ENCODE measurements at regions not wholly inside any gene's neighbourhood (a gene's known extent, or its start where the extent isn't known, plus 50 kb on each side); places are given as distances from the start of the nearest gene placed in this dataset.
"Not testable (repeated sequence)": the region's sequence is repeated elsewhere in the genome, so short reads cannot be mapped to it uniquely, and the experiment has no call there.

DNA sequence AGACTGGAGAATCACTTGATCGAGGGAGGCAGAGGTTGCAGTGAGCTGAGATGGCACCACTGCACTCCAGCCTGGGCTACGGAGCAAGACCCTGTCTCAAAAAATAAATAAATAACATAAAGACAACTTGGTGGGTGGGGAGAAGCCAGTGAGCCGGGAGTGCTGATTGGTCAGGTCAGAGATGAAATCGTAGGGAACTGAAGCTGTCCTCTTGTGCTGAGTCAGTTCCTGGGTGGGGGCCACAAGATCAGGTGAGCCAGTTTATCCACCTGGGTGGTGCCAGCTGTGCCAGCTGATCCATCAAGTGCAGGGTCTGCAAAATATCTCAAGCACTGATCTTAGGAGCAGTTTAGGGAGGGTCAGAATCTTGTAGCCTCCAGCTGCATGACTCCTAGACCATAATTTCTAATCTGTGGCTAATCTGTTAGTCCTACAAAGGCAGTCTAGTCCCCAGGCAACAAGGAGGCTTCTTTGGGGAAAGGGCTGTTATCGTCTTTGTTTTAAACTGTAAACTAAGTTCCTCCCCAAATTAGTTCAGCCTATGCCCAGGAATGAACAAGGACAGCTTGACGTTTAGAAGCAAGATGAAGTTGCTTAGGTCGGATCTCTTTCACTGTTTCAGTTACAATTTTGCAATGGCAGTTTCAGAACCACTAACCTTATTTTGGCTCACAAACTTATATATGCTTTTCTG, 221.5 kb upstream of the MYLIP start:
- DNase-seq (ENCODE audit: extremely low read depth in 1 of 2, low read depth in 1 of 2) = not testable (repeated sequence)

DNA sequence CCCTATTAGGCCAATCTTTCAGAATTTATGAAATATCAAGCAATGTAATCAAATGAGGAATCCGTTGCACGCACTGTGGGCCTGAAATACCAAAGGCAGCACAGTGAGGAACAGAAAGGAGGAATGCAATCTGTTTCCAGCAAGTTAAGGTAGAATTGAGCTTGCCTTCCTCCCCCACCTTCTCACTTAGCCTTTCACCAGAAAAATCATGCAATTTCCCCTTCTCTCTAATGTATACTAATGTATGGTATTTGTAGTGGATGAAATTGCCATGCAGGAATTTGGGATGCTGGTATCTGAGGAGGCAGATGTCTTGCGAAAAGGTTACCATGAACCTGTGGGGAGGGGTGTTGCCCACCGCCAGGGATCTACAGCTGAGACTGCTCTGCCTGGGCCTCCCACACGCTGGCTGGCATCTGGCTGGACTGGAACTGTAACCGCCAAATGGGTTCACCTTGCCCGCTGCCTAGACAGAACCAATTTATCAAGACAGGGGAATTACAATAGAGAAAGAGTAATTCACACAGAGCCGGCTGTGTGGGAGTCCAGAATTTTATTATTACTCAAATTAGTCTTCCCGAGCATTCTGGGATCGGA, 222.4 kb upstream of the MYLIP start:
- no peak for DNase-seq (ENCODE audit: extremely low read depth in 1 of 2, low read depth in 1 of 2)

DNA sequence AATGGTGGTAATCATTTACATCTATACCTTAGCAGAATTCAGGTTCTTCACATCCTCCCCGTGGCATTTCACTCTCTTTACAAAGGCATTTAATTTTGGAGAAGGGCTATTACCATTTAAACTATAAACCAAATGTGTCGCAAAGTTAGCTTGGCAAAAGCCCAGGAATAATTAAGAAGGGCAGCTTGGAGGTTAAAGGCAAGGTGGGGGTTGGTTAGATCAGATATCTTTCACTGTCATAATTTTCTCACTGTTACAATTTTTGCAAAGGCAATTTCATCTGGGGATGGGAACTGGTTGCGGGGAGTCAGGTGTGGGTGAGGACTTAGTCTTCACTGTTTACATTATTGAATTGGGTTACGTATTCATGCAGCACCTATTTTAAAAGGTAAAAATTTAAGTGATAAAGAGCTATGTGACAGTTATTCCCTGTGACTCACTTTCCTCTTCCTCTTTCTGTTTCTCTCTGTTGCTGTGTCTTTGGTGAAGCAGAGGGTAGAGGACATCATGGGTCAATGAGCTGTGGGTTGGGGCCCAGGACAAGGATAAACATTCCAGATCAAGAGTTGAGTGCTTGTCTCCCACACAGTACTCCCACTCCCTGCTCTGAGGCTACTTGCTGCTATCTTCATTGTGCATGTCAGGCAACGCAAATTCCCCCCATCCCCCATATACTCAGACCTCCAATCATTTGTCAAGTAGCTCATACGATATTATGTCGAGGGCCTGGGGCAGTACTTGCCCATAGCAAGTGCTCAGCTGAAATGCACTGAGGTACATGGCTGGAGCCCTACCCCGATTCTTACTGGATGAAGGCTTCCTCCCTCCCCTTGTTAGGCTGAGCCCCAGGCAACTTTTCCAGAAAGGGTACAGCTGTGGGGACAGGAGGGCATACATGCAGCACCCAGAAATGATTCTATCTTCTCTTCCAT, 223.1 kb upstream of the MYLIP start:
- no peak for DNase-seq (ENCODE audit: extremely low read depth in 1 of 2, low read depth in 1 of 2)

DNA sequence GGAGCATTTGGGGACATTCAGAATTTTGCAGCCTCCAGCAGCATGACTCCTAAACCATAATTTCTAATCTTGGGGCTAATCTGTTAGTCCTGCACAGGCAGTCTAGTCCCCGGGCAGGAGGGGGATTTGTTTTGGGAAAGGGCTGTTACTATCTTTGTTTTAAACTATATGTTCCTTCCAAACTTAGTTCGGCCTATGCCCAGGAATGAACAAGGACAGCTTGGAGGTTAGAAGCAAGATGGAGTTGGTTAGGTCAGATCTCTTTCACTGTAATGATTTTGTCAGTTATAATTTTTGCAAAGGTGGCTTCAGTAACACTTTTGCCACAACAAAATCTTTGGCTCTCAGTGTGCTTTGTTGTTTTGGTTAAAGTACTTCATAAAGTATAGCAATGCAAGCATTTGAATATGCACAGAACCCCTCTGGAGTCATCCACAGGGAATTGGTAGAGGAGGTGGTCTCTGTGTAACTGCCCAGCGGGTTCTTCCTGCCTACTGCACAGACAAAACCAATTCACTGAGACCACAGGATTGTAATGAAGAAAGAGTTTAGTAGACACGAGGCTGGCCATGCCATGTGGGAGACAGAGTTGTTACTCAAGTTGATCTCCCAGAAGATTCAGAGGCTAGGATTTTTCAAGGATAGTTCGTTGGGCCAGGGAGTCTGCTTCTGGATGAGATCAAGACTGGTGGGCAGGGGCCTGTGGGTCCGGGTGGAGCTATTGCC, 224.1 kb upstream of the MYLIP start:
- no peak for DNase-seq (ENCODE audit: extremely low read depth in 1 of 2, low read depth in 1 of 2)

DNA sequence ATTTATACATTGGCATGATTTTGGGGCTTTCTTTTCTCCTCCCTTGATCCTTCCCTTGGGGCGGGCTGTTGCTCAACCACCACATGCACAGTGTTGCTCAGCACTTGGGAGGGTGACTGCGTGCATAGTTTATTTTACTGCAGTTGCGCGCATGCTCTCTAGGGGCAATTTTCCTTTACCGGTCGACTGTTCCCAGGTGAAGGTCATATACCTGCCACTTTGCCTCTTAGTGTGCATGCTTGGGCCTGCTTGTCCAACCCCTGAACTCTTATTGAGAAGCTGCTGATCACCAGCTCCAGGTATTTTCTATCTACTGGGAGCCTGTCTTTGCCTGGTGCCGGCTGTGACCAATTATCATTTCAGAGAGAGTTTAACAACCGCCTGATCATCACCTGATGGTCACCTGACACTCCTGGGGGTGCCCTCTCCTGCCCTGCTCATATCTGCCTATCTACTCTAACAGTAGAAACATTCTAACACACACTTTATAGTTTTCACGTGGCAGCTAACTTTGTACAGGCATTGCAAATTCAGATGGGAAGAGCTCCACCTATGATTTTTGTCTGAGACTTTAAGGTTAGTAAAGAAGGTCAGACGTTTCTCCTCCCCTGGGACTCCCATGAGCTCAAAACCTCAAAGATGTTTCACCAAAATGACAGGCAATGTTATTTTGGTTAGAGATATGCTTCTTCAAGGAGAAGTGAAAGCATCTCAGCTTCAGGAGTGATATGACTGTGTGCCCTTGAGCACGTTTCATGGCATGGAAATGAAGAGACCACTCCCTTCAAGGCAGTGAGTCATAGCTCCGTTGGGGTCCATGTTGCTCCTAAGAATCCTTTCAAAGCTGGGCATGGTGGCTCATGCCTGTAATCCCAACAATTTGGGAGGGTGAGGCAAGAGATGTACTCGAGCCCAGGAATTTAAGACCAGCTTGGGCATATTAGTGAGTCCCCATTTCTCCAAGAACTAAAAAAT, 227.5 kb upstream of the MYLIP start:
- DNase-seq (ENCODE audit: extremely low read depth in 1 of 2, low read depth in 1 of 2) = peak in 1 of 2 donors; percentile 27

DNA sequence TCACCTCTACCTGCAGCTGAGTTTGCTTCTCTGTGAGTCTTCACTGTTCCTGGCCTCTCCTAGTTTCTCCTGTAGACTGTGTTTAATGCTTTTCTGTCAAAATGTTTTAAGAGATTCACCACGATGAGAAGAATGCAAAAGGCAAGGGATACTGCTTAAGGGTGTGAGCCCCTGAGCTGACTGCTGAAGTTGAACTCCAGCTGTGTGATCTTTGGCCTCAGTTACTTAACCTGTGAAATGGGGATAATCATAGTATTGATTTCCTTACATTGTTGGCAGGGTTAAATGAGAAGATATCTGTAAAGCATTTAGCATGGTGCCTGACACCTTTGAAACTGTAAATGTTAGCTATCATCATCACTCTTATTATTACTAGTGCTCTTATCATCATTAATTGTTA, 230.2 kb upstream of the MYLIP start:
- DNase-seq (ENCODE audit: extremely low read depth in 1 of 2, low read depth in 1 of 2) = no peak

DNA sequence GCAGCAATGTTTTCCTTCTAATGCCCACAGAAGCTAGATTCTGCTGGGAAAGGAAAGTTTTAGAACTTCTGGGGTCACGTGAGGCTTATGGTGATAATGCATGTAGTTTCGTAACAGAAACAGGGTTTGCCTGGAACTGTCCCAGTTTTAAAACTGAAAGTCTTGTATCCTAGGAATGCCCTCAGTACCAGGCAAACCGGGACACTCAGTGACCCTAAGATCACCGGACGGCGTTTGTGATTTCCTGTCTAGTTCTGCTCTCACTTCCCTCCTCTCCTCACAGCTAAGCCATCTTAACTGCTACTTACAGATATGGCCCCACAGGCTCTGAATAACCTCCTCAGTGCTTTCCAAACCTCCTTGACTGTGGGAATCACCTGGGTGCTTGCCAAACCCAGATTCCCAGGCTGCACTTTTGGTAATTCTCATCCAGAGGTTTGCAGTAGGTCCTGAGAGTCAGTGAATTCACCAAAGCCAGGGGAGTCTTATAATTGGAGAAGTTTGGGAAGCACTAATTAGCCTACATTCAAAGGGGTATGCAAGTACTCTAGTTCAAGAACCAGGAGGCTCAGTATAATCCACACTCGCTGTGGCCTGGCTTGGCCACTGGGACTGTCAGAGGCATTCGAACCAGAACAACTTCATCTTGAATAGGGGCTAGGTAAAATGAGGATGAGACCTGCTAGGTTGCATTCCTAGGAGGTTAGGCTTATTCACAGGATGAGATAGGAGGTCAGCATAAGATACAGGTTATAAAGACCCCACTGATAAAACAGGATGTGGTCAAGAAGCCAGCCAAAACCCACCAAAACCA, 231.6 kb upstream of the MYLIP start:
- DNase-seq (ENCODE audit: extremely low read depth in 1 of 2, low read depth in 1 of 2) = no peak

DNA sequence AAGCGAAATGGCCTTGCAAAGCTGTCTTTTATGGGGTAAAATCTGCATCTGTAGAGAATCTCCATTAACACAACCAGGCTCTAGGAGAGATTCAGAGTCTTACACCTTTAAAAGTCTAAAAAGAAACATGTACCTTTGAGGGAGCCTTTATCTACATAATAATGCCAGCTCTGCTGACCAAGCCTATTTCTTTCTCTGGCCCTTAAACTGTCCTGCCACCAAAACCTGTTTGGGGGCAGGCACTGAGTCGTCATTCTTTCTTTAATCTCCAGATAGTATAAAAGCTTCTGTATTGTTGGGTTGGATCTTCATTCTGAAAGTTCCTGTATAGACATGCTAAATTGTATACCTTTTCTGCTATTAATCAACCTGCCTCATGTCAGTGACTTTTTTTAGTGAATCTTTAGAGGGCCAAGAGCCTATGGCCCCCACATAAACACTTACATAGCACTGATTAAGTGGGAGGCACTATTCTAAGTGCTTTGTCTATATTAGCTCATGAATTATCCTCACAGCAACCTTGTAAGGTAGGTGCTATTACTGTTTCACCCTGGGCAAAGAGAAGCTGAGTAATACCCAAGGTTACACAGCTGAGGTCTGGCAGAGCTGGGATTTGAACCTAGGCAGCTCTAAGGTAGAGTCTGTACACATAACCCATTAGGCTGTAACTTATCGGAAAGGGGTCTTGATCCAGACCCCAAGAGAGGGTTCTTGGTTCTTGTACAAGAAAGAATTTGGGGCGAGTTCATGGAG, 232.3 kb upstream of the DTNBP1 start:
- no peak for DNase-seq (ENCODE audit: extremely low read depth in 1 of 2, low read depth in 1 of 2)

DNA sequence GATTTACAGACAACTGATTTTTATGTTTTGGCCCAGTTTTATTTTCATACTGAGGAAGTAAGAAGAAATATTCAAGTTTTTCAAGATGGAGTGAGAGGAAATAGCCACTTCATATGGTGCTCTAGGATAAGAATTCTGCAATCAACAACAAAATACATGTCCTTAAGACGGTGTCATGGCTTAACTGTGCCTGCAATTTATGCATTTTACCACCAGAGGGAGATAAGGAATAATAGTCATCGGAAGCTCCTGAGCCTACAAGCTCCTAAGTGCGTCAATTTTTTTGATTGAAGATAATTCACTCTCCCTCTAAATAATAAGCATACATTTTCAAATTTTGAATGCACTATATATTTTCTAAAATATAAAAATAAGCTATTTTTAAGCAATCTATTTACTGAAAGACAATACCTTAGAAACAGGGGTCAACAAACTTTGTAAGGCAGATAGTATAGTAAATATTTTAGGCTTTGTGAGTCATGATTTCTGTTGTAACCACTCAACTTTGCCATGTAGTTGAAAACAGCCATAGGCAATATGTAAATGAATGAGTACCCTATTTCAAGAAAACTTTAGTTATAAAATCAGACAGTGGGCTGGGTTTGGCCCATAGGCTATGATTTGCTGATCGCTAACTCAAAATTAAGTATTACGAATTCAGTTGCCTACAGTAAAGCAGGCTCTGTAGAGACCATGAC, 230.9 kb upstream of the DTNBP1 start:
- no peak for DNase-seq (ENCODE audit: extremely low read depth in 1 of 2, low read depth in 1 of 2)

DNA sequence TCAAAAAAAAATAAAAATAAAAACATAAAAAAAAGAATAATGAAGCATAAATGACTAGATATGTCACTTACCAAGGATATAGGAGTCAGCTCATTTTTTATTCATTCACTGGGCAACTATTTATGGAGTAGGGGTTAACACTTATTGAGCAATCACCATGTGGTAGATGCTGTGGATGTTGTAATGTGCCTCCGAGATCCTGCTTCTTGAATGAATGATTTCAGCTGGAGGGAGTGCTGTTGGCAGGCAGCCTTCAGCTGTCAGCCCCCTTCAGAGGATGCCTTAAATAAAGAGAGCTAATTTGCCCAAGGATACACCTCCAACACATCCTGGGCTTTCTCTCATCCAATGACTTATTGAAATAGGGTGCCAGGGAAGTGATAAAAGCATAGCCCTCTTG, 229.5 kb upstream of the DTNBP1 start:
- DNase-seq (ENCODE audit: extremely low read depth in 1 of 2, low read depth in 1 of 2) = no peak

DNA sequence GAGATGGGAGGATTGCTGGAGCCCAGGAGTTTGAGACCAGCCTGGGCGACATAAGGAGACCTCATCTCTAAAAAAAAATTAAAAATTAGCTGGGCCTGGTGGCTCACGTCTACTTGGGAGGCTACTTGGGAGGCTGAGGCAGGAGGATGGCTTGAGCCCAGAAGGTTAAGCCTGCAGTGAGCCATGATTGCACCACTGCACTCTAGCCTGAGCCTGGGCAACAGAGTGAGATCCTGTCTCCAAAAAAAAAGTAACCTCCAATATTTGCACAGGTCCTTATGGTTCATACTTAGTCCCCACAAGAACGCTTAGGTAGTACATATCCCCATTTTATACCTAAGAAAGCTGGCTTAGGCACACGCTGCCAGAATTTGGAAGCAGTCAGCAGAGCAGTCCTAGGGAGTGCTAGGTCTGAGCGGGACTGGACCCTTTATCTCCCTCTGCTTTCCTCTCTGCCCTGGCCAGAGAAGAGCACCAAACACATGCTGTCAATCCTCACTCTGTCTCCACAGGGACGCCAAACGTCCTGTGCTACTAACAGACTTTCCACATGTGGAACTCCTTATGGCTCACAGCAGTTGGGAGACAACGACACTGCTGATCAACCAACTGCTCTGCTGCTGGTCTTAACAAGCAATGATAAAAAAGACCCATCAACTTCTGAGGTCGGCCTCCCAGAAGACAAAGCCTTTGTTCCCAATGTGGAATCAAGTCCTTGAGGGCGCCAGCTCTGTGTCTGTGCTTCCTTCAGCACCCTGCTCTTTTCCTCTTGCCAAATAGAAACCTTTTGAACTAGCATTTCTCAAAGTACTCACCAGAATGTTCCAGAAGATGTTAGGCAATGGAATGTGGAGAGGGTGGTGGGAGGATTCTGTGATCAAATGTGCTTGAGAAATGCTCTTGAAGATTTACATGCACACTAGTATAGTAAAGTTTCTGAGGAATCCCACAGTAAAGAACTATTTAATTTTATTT, 226.3 kb upstream of the DTNBP1 start:
- DNase-seq (ENCODE audit: extremely low read depth in 1 of 2, low read depth in 1 of 2) = no peak

DNA sequence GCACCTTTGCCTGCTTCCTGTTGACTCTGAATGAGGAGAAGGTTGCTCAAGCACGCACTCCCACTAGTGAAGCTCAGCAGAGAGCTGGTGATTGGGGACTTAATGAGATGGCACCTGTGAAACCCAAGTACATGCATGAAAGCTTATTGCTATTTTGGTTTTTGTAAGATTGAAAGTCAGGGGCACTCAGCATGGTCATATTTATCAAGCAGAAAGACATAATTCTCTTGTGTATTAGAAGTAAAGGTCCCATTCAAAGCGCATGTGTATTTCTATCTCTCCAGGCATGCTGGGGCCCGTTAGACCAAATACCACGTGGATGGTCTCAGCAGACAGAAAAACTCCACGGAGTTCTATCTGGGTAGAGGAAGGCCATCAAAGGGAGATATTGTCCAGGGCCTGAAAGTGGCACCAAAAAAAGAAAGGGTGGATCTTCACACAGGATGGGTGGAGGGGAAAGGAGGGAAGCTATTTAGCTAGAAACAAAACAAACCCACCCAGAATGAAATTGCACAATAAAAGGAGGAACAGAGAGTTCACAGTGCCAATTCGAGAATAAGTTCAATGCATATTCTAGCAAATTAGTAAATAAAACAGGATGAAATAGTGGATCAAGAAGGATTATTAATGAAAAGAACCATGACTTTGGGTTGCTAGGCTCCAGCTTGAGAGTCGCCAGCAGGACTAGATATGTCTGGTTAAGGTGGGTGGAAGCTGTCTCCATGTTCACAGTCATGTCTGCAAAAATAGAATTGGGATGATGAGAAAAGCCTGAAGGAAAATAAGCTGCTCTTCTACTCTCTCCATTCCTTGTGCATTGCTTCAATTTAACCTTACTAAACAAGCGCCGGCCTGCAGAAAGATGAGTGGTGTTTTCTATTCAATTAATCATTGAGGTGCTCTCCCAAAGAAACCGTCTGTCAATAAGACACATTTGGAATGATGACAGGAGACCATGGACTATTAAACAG, 224.9 kb upstream of the DTNBP1 start:
- no peak for DNase-seq (ENCODE audit: extremely low read depth in 1 of 2, low read depth in 1 of 2)

DNA sequence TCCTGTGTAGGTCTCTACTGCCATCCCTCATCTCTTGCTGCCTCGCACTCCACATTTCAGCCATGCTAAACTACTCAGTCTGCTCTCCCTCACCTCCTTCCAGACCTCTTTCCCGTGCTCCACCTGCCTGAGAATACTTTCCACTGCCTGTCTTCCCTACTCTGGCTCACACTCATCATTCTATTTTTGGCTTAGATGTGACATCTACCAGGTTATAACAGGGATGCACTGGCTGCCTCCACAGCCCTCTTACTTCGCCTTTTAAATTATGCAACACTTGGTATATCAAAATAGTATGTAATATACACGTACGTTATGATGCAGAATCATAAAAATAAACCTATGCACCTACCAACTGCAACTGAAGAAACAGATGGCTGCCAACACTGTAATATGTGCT, 222.8 kb upstream of the DTNBP1 start:
- no peak for DNase-seq (ENCODE audit: extremely low read depth in 1 of 2, low read depth in 1 of 2)

DNA sequence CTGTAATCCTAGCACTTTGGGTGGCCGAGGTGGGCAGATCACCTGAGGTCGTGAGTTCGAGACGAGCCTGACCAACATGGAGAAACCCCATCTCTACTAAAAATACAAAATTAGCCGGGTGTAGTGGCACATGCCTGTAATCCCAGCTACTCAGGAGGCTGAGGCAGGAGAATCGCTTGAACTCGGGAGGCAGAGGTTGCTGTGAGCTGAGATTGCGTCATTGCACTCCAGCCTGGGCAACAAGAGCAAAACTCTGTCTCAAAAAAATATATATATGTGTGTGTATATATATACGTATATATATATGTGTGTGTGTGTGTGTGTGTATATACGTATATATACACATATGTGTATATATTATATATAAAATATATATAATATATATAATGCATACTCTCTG, 220.8 kb upstream of the DTNBP1 start:
- not testable (repeated sequence) for DNase-seq (ENCODE audit: extremely low read depth in 1 of 2, low read depth in 1 of 2)

DNA sequence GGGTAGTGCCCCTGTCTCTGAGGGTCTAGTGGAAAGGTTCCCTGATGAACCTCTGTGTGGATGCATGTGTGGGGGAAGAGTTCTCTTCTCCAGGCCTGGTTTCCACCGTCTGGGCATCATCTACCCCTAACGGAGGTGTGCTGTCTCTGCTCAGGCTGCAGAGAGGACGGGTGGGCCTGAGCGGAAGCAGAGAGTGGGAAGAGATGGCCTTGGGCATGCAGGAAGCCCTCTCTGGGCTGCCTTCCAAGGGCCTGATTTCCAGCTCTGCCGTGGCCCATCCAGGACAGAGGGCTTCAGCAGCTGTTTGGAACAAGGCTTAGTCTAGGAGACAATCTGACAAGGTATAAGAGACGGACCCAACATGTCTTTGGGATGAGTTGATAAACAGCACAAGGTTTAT, 220.1 kb upstream of the DTNBP1 start:
- no peak for DNase-seq (ENCODE audit: extremely low read depth in 1 of 2, low read depth in 1 of 2)

DNA sequence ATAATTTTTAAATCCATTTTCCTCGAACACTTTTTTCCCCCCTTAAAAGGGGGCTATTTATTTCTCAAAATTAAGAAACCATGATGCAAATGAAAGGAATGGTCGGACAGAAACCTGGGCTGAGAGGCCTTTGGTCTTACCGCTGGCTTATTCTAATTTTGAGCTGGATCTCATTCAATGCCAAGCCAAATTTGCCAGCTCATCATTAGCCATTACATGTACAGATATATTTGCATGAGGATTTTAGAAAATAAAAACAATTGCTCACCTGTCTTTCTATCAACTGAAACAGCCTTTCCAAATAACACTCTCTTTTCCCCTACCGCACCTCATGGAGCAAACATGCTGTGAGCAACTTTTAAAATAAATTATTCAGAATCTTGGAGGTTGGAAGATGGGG, 219.5 kb upstream of the DTNBP1 start:
- no peak for DNase-seq (ENCODE audit: extremely low read depth in 1 of 2, low read depth in 1 of 2)

All from stimulated activated CD8-positive, alpha-beta memory T cell treated with anti-CD3 and anti-CD28 coated beads, Interleukin-7, amount 100 ng/mL, for 48 hours (primary cell).